Testis (tissue), 2 donors: ENCODE measurements at regions not wholly inside any gene's neighbourhood (a gene's known extent, or its start where the extent isn't known, plus 50 kb on each side); places are given as distances from the start of the nearest gene placed in this dataset.

ENCODE experiments used
- POLR2A ChIP-seq: fragments of 450-650 bp; IDR thresholded peaks from one replicate; pipeline ENCODE4 v1.6.1; 2017; ENCODE audit warnings: antibody characterized with exemption, mild to moderate bottlenecking, moderate library complexity
- TF ChIP-seq, protein P1 (sequence below), 3 experiments: fragments of 450-650 bp in 2 of 3; fragments of 200-600 bp in 1 of 3; sonication (generic) in 1 of 3; IDR thresholded peaks; one replicate each; pipeline ENCODE4 v1.5.1; 2016 to 2019; ENCODE audit warnings: antibody characterized with exemption in 3 of 3, mild to moderate bottlenecking in 2 of 3, moderate library complexity in 1 of 3

DNA sequence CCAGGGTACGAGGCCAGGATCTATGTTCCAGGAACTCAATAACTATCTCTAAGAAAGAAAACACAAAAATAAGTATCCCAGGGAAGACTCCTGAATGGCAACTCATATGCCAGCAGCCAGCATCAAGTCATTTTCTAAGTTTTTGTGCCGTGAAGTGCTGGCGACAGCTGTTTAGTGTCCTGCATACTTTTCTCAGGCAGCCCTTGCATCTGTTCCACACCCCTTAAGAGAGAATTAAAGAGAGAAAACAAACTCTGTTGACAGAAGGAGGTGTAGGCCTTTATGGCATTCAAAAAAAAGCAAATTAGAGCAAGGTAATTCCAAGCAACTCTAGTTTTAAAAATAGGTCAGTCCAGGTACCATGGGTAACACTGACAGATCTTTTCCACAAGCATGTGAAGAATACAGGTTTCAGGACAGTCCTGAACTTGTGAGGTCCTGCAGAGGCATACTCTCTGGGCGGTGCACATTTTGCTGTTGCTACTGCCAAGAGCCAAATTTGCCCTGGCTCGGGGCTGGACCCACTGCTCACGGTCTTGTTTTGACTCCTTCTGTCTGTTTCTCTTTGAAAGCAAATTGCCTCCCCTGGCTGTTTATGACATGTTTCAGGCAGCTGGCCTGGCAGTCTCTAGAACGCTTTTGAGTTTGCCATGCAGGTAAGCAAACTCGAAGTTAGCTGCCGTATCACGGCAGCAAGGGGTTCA, 252.1 kb upstream of the ADAMTS9 start:
- TF ChIP-seq, protein P1, sequence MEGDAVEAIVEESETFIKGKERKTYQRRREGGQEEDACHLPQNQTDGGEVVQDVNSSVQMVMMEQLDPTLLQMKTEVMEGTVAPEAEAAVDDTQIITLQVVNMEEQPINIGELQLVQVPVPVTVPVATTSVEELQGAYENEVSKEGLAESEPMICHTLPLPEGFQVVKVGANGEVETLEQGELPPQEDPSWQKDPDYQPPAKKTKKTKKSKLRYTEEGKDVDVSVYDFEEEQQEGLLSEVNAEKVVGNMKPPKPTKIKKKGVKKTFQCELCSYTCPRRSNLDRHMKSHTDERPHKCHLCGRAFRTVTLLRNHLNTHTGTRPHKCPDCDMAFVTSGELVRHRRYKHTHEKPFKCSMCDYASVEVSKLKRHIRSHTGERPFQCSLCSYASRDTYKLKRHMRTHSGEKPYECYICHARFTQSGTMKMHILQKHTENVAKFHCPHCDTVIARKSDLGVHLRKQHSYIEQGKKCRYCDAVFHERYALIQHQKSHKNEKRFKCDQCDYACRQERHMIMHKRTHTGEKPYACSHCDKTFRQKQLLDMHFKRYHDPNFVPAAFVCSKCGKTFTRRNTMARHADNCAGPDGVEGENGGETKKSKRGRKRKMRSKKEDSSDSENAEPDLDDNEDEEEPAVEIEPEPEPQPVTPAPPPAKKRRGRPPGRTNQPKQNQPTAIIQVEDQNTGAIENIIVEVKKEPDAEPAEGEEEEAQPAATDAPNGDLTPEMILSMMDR (IDR thresholded peaks at IDR 0.05), result no peak
- TF ChIP-seq POLR2A, result no peak
